Suprapubic skin (tissue), 4 donors: ENCODE measurements at regions not wholly inside any gene's neighbourhood (a gene's known extent, or its start where the extent isn't known, plus 50 kb on each side); places are given as distances from the start of the nearest gene placed in this dataset.

Source experiments
- DNase-seq, 2 donors: peaks; one replicate each; pipeline ENCODE4 v3.0.0-alpha.2; 2019; ENCODE audit warnings: low spot score in 2 of 2
- H3K27ac ChIP-seq: fragments of 200-600 bp; sonication (generic); one replicate; pipeline ENCODE4 v1.5.1; 2019
- H3K27me3 ChIP-seq: fragments of 200-600 bp; sonication (generic); one replicate; pipeline ENCODE4 v1.5.1; 2019
- H3K36me3 ChIP-seq: fragments of 200-600 bp; sonication (generic); one replicate; pipeline ENCODE4 v1.5.1; 2019
- H3K4me1 ChIP-seq: fragments of 200-600 bp; sonication (generic); one replicate; pipeline ENCODE4 v1.5.1; 2019
- H3K4me3 ChIP-seq: fragments of 200-600 bp; sonication (generic); one replicate; pipeline ENCODE4 v1.5.1; 2019; ENCODE audit warnings: mild to moderate bottlenecking
- H3K9me3 ChIP-seq: fragments of 200-600 bp; sonication (generic); one replicate; pipeline ENCODE4 v1.5.1; 2019
- EP300 ChIP-seq: sonication (generic); formaldehyde crosslinking; IDR thresholded peaks from one replicate; pipeline ENCODE4 v1.6.1; 2017; ENCODE audit warnings: antibody characterized with exemption
- POLR2A ChIP-seq, 2 donors: fragments of 450-650 bp; IDR thresholded peaks; one replicate each; pipeline ENCODE4 v1.6.1; 2017; ENCODE audit warnings: antibody characterized with exemption in 2 of 2, mild to moderate bottlenecking in 2 of 2, moderate library complexity in 2 of 2
- POLR2AphosphoS5 ChIP-seq, 3 donors: sonication (generic); formaldehyde crosslinking; IDR thresholded peaks; one replicate each; pipeline ENCODE4 v1.6.1; 2017; ENCODE audit warnings: antibody characterized with exemption in 3 of 3
- WGBS: methylation state at CpG from one replicate; pipeline ENCODE4 v1.1.5; 2018; 5-methylcytosine and 5-hydroxymethylcytosine counted together
- TF ChIP-seq, protein P1 (sequence below), 2 donors: fragments of 200-600 bp in 1 of 2; fragments of 450-650 bp in 1 of 2; sonication (generic) in 1 of 2; IDR thresholded peaks; one replicate each; pipeline ENCODE4 v1.5.1; 2016 to 2019; ENCODE audit warnings: antibody characterized with exemption in 2 of 2, mild to moderate bottlenecking in 1 of 2, moderate library complexity in 1 of 2

DNA sequence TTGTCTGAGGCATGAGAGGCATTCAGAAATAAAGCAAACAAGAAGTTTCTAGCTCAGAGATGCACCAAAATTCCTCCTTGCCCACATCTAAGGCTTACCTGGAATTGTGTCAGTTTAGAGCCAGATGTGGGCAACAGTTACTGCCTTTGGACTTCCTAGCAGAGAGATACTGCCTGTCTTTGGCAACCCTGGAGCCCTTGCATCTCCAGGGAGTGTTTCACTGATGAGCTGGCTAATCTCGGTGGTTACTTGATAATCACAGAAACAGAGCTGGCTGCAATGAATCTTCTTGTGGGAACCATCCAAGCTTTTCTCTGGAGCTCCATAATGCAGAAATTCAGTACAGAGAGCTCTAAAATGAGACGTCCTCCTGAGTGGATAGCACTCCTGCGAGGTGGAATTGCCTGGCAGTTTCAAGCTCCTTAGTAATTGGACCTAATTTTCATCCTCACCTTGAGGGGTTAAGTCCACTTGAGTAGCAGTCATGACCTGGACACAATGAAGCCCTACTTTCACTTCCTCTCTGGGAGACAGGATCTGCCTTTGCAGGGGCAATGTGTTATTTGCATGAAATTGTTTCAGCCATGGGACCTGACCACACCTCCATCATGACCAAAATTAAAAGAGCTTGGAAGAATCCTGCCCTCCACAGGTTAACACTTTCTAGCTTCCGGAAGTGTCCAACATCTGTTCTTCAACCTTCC, 108.8 kb upstream of the ARHGAP5 start:
- H3K4me1 ChIP-seq = peaks cover 39% of the 10 kb centered on the region
- H3K27ac ChIP-seq = no peak overlapping the region
- DNase-seq = no peak
- no peak for TF ChIP-seq POLR2A (IDR thresholded peaks at IDR 0.05)
- TF ChIP-seq EP300 = no peak
- TF ChIP-seq POLR2AphosphoS5 (IDR thresholded peaks at IDR 0.05) = no peak
- TF ChIP-seq, protein P1, sequence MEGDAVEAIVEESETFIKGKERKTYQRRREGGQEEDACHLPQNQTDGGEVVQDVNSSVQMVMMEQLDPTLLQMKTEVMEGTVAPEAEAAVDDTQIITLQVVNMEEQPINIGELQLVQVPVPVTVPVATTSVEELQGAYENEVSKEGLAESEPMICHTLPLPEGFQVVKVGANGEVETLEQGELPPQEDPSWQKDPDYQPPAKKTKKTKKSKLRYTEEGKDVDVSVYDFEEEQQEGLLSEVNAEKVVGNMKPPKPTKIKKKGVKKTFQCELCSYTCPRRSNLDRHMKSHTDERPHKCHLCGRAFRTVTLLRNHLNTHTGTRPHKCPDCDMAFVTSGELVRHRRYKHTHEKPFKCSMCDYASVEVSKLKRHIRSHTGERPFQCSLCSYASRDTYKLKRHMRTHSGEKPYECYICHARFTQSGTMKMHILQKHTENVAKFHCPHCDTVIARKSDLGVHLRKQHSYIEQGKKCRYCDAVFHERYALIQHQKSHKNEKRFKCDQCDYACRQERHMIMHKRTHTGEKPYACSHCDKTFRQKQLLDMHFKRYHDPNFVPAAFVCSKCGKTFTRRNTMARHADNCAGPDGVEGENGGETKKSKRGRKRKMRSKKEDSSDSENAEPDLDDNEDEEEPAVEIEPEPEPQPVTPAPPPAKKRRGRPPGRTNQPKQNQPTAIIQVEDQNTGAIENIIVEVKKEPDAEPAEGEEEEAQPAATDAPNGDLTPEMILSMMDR (IDR thresholded peaks at IDR 0.05) = no peak
- no peaks in the 10 kb centered on the region for H3K27me3 ChIP-seq
- H3K9me3 ChIP-seq = no peaks in the 10 kb centered on the region
- 53% methylated on average over 4 of the region's 4 CpGs for WGBS
- no peak overlapping the region for H3K4me3 ChIP-seq
- H3K36me3 ChIP-seq = no peaks in the 10 kb centered on the region

DNA sequence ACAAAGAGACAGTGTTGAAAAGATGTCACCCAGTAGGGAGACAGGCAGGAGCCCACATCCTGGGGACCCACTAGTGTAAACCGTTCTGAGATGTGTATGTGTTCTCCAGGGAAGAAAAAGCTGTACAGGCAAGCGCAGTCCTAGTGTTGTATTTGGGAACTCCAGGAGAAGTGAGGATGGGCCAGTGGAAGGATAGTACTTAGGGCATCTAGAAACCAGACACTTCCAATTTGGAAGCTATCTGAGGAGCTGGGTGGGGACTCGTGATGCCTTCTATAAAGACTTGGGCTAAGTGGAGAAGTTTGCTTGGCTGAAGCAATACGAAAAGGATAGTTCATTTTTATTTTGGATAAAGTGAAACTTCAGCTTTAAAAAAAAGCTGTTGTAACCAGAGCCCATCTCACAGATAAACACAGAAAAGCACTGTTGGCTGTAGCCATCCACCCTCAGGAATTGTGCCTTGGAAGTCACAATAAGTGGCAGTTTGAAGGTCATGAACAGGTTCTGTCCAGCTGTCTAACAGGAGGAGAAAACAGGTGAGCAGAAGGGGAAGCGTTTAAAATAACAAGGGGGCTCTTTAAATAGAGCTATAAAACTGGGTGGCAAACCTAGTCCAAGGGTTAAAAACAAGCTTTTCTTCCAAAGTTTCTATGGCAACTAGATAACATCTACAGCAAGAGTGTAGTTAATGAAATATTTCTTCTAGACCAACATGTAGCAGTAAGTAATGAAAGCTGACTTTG, 108.0 kb upstream of the ARHGAP5 start:
- peaks cover 39% of the 10 kb centered on the region for H3K4me1 ChIP-seq
- TF ChIP-seq POLR2A (IDR thresholded peaks at IDR 0.05) (no peak), EP300 (no peak), POLR2AphosphoS5 (IDR thresholded peaks at IDR 0.05) (no peak)
- TF ChIP-seq, protein P1 (IDR thresholded peaks at IDR 0.05) = no peak
- H3K27me3 ChIP-seq = no peaks in the 10 kb centered on the region
- H3K9me3 ChIP-seq = no peaks in the 10 kb centered on the region
- no peaks in the 10 kb centered on the region for H3K36me3 ChIP-seq
- no peak overlapping the region for H3K4me3 ChIP-seq
- no peak for DNase-seq
- H3K27ac ChIP-seq = no peak overlapping the region
- 68% methylated on average over 5 of the region's 5 CpGs for WGBS

DNA sequence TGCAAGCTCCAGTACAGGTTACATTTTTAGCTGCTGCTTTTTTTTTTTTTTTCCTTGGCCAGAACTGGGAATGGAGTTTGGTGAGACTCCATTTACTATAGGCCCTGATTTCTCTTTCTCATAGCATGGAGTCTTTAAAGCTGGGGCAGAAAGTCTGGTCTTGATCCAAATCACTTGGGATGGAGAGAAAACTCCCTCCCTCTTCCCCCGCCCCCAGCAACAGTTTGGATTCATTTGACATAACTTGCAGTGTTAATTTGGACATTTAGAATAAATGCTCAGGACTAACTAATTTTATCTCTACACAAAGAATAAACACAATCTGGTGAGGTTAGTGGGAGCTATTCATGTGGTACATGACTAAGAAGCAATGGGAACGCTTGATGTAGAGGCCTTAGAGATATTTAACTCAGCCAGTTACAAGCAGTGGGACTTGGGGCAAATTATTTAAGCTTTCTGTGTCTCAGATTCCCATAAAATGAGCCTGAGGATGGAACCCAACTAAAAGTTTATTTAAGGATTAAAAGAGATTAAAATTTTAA, 107.3 kb upstream of the ARHGAP5 start:
- Histone ChIP-seq H3K9me3 (no peaks in the 10 kb centered on the region), H3K27ac (no peak overlapping the region), H3K4me3 (no peak overlapping the region), H3K4me1 (peaks cover 39% of the 10 kb centered on the region), H3K36me3 (no peaks in the 10 kb centered on the region), H3K27me3 (no peaks in the 10 kb centered on the region)
- WGBS = 86% methylated on average over 2 of the region's 2 CpGs
- DNase-seq = no peak
- TF ChIP-seq, protein P1 (IDR thresholded peaks at IDR 0.05) = no peak
- TF ChIP-seq POLR2AphosphoS5 (IDR thresholded peaks at IDR 0.05) = no peak
- TF ChIP-seq POLR2A (IDR thresholded peaks at IDR 0.05) = no peak
- TF ChIP-seq EP300 = no peak

DNA sequence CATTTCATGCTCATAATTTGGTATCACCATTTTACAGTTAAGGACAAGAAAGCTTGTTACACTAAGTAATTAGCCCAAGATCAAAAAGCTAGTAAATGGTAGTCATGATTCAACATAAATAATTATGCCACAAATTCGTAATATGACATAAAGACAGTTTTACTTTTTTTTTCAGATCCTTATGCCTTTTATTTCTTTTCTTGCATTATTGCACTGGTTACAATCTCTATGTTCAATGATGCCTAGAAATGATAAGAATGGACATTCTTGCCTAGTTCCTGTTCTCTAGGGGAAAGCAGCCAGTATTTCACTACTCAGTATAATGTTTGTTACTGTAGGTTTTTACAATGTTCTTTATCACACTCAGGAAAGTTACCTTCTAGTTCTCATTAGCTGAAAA, 106.4 kb upstream of the ARHGAP5 start:
- H3K36me3 ChIP-seq = no peaks in the 10 kb centered on the region
- H3K4me1 ChIP-seq = peaks cover 31% of the 10 kb centered on the region
- no peak for DNase-seq
- no peaks in the 10 kb centered on the region for H3K9me3 ChIP-seq
- WGBS = 87% methylated on average over 1 of the region's 1 CpG
- TF ChIP-seq POLR2A (IDR thresholded peaks at IDR 0.05) (no peak), POLR2AphosphoS5 (IDR thresholded peaks at IDR 0.05) (no peak), EP300 (no peak)
- TF ChIP-seq, protein P1 (IDR thresholded peaks at IDR 0.05) = no peak
- H3K27ac ChIP-seq = no peak overlapping the region
- H3K4me3 ChIP-seq = no peak overlapping the region
- H3K27me3 ChIP-seq = no peaks in the 10 kb centered on the region

DNA sequence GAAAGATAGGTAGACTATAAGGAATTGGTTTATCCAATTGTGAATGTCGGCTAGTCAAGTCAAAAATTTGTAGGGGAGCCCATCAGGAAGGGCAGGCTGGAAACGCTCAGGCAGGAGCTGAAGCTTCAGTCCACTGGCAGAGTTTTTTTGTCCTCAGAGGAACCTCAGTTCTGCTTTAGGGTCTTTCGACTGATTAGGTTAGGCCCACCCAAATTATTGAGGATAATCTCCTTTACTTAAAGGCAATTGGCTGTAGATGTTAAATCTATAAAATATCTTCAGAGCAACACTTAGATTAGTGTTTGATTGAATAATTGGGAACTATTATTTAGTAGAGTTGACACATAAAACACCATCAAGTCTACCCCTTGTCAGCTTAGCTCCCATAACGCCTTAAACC, 105.5 kb upstream of the ARHGAP5 start:
- no peaks in the 10 kb centered on the region for H3K27me3 ChIP-seq
- H3K4me3 ChIP-seq = no peak overlapping the region
- 93% methylated on average over 4 of the region's 4 CpGs for WGBS
- H3K4me1 ChIP-seq = peaks cover 25% of the 10 kb centered on the region
- H3K36me3 ChIP-seq = no peaks in the 10 kb centered on the region
- no peak for DNase-seq
- H3K27ac ChIP-seq = no peak overlapping the region
- TF ChIP-seq POLR2AphosphoS5 (IDR thresholded peaks at IDR 0.05) (no peak), EP300 (no peak), POLR2A (IDR thresholded peaks at IDR 0.05) (no peak)
- TF ChIP-seq, protein P1 (IDR thresholded peaks at IDR 0.05) = no peak
- H3K9me3 ChIP-seq = no peaks in the 10 kb centered on the region
